ENCODE measurements at regions not wholly inside any gene's neighbourhood (a gene's known extent, or its start where the extent isn't known, plus 50 kb on each side); places are given as distances from the start of the nearest gene placed in this dataset.
"Not testable (repeated sequence)": the region's sequence is repeated elsewhere in the genome, so short reads cannot be mapped to it uniquely, and the experiment has no call there.

DNA sequence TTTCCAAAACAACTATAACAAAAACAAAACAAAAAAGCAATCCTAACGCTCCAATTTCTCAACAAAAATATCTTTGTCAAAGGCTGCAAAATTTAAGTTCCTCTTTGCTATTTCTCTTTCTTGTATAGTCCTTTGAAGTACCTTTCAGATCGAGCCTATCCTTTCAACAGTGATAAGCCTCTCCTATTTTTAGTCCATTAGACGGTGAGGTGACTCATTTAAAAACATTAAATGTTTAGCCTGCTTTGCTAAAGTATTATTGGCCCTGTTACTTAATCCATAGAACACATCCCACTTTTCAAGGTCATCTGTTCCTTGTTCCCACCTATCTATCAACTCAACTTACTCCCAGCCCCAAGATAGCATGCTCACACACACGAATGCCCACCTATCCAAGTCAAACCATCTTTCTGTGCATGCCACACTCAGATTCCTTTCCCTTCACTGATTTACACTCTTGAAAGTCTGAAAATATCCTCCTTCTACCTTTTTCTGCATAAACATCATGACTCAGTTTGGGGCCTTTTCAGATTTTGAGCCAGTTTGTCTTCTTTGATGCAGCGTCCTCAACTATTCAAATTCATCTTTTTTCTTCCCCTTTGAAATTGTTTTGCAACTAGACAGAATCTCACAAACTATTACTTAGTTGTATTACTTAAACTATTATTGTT, 224.9 kb upstream of the TMEM229A start:
- in situ Hi-C loops (cut with MboI; ENCODE audit: low pct_unique_long_range_greater_than_20kb in 2 of 9, low sequenced_read_pairs in 9 of 9, unreplicated experiment in 9 of 9), result no loop called here
- 0 to 100% (median 72%) methylated on average over 1 to 5 of the region's 5 CpGs for WGBS, 10 experiments
- ATAC-seq (replicated peaks in 6 of 8), result no peak
- no peak overlapping the region for H3K27ac ChIP-seq
- peaks cover 0 to 2% of the 10 kb centered on the region in 2 donors for H3K4me1 ChIP-seq (replicated peaks in 1 of 2)
- H3K4me3 ChIP-seq, result no peak overlapping the region

DNA sequence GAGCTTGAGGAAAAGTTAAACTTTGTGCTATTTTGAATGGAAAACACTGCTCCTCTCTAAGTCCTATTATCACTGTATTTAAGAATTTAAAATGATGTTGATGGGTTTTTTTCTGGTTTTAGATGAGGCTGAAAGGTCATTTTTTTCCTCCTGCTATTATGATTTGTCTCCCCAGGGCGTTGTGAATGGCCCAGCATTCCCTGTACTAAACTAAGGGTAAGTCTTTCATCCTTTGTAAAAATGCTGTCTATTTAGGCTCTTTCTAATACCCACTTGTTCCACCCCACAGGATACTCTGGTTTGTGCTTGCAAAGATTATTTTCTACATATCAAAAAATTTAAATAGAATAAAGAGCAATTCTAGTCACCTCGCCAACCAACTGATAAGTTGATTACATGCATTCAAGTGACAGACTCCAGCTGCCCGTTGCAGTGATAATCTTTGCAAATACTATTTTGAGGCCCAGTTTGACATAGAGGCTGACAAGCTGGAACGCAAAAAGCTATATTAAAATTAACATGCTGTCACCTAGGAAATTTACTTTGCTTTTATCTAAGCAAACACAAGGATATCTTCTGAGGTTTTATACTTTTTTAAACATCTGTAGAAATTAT, 222.3 kb upstream of the TMEM229A start:
- in situ Hi-C loops (cut with MboI; ENCODE audit: low pct_unique_long_range_greater_than_20kb in 2 of 9, low sequenced_read_pairs in 9 of 9, unreplicated experiment in 9 of 9), result no loop called here
- Histone ChIP-seq H3K4me1 (replicated peaks in 1 of 2) (no peaks in the 10 kb centered on the region), H3K4me3 (no peak overlapping the region), H3K27ac (no peak overlapping the region)
- 0 to 86% (median 56%) methylated on average over 1 to 4 of the region's 4 CpGs for WGBS, 10 experiments
- no peak for ATAC-seq (replicated peaks in 6 of 8)

DNA sequence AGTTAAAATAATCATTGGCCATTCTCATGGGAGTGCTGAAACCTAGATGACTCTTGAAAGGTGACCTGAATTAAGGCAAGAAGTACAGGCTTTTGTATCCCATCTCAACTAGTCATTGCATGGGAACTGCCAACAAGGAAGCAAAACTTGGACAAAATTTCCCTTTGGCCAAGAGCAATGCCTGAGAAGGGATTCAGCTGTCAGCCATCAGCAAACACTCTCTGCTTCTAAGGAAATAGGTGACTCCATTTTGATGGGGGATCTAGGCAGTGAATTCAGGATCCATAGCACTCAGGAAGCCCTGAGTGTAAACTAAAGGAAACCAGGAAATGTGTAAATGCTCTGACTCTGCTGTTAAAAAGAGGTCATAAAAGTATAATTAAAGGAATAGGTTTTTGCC, 221.5 kb upstream of the TMEM229A start:
- in situ Hi-C loops (cut with MboI; ENCODE audit: low pct_unique_long_range_greater_than_20kb in 2 of 9, low sequenced_read_pairs in 9 of 9, unreplicated experiment in 9 of 9), result no loop called here
- no peak overlapping the region for H3K4me3 ChIP-seq
- ATAC-seq (replicated peaks in 6 of 8), result no peak
- H3K4me1 ChIP-seq (replicated peaks in 1 of 2), result no peaks in the 10 kb centered on the region
- no peak overlapping the region for H3K27ac ChIP-seq

DNA sequence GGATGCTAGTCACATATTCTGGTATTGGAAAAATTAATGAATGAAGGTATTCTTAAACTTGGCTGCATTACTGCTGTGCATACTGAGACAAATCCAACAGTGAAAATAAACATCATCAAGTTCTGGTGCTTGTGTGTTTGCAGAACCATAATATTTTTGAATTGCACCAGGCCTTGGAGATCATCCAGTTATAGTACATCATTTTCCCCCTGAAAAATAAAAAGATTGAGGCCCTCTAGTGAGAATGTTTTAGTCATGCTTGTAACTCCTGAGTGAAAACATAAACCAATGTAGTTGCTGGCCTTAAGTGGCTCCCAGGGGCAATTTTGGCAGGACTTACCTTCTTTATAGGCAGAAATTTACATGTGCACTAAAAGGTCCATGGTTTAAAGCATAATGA, 218.8 kb upstream of the TMEM229A start:
- ATAC-seq (replicated peaks in 6 of 8), result no peak
- in situ Hi-C loops (cut with MboI; ENCODE audit: low pct_unique_long_range_greater_than_20kb in 2 of 9, low sequenced_read_pairs in 9 of 9, unreplicated experiment in 9 of 9), result no loop called here
- Histone ChIP-seq H3K4me1 (replicated peaks in 1 of 2) (no peaks in the 10 kb centered on the region), H3K27ac (no peak overlapping the region), H3K4me3 (no peak overlapping the region)

DNA sequence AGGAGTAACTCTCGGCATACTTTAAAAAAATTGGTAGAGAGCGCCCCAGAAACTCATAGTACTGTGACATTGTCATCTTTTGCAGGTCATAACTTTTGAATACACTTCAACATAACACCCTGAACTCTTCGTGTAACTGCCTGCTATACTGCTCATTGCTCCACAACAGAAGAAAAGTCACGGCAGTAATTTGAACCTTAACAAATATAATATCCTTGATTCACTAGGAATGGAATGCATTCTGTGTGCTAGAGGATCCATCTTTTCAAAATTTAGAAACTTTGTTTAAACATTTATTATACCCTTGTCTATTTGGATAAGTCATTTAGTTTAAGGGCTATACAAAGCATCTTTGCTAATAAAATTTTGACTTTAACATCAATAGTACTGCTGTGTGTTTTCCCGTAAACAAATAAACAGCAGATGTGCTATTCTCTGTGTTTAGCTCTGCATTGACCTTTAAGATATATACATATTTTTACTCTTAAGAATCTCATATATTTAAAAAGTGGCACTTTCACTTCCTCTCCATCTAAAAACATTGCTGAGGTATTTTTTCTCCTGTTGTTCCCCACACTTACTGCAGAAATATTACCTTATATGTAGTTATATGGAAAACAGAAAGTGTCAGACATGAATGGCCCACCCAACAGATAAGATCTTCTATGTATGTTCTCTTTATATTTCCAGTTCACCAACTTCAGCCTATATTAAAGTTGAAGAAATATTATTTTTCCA, 217.6 kb upstream of the TMEM229A start:
- Histone ChIP-seq H3K4me1 (replicated peaks in 1 of 2) (no peaks in the 10 kb centered on the region), H3K27ac (no peak overlapping the region), H3K4me3 (no peak overlapping the region)
- in situ Hi-C loops (cut with MboI; ENCODE audit: low pct_unique_long_range_greater_than_20kb in 2 of 9, low sequenced_read_pairs in 9 of 9, unreplicated experiment in 9 of 9), result no loop called here
- WGBS, 10 experiments, result 19 to 100% (median 85%) methylated on average over 1 to 5 of the region's 5 CpGs; no CpG with 5 or more reads in 2 of the 10 experiments
- ATAC-seq (replicated peaks in 6 of 8), result no peak

DNA sequence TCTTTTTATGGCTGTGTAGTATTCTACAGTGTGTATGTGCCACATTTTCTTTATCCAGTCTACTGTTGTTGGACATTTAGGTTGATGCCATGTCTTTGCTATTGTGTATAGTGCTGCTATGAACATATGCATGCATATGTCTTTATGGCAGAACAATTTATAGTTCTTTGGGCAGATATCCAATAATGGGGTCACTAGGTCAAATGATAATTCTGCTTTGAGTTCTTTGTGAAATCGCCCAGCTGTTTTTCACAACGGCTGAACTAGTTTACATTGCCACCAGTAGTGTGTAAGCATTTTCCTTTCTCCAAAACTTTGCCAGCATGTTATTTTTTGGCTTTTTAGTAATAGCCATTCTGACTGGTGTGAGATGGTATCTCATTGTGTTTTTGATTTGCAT, 214.8 kb upstream of the TMEM229A start:
- in situ Hi-C loops (cut with MboI; ENCODE audit: low pct_unique_long_range_greater_than_20kb in 2 of 9, low sequenced_read_pairs in 9 of 9, unreplicated experiment in 9 of 9), result no loop called here
- ATAC-seq (replicated peaks in 6 of 8), result no peak

DNA sequence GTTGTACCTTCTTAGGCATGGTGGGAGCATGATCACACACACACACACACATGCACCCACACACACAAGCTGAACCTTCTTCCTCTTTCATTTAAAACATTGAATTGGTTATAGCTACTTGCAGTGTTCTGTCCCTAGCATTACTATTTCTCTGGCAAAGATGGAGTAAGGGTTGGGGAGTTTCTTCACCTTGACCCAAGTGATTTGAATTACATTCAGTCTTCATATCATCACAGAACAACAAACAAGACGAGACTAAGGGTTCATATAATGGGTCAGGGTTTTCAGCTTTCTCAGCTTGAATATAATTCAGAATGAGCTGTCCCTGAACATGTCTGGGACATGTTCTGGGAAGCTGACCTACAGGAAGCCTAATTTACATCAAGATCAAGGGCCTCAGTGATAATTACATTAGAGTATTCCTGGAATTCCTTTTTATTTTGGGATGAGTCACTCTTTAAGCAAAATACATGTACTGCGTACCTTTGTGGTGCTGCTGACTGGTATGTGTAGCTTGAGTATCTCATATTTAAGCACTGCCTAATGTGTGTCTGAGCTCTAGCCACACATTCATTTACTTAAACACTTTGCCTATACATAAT, 213.5 kb upstream of the TMEM229A start:
- no peak overlapping the region for H3K27ac ChIP-seq

More for the DNA sequence above, 214.8 kb upstream of the TMEM229A start:
- Histone ChIP-seq H3K27ac (no peak overlapping the region), H3K4me1 (replicated peaks in 1 of 2) (no peaks in the 10 kb centered on the region), H3K4me3 (no peak overlapping the region)
- WGBS, 10 experiments, result 0 to 88% (median 40%) methylated on average over 1 to 2 of the region's 2 CpGs; no CpG with 5 or more reads in 4 of the 10 experiments

DNA sequence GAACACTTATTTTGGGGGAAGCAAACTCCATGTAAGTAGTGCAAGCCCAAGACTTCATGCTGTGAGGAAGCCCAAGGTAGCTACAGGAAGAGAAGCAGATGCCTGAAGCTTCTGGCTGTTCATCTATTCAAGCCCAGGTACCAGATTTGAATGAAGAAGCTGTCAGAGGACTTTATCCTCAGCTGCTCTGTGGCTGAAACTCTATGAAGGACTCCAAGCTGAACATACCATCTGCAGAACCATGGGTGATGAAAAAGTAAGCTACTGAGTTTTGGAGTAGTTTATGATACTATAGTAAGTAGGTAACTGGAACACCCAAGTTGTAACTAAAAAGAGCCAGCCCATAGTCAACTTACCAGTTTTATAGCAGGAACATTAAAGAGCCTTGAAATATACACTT, 211.6 kb upstream of the TMEM229A start:
- in situ Hi-C loops (cut with MboI; ENCODE audit: low pct_unique_long_range_greater_than_20kb in 2 of 9, low sequenced_read_pairs in 9 of 9, unreplicated experiment in 9 of 9); H3K4me3 ChIP-seq; H3K27ac ChIP-seq; ATAC-seq (replicated peaks in 6 of 8); H3K4me1 ChIP-seq (replicated peaks in 1 of 2): not testable (repeated sequence)

More for the DNA sequence above, 213.5 kb upstream of the TMEM229A start:
- no peak overlapping the region for H3K4me3 ChIP-seq
- WGBS, 10 experiments, result 0 to 100% (median 60%) methylated on average over 1 to 2 of the region's 2 CpGs; no CpG with 5 or more reads in 3 of the 10 experiments
- ATAC-seq (replicated peaks in 6 of 8), result peak in 4 of 8 experiments; percentile 16 to 92 (median 57)
- no peaks in the 10 kb centered on the region for H3K4me1 ChIP-seq (replicated peaks in 1 of 2)
- in situ Hi-C loops (cut with MboI; ENCODE audit: low pct_unique_long_range_greater_than_20kb in 2 of 9, low sequenced_read_pairs in 9 of 9, unreplicated experiment in 9 of 9), result no loop called here

DNA sequence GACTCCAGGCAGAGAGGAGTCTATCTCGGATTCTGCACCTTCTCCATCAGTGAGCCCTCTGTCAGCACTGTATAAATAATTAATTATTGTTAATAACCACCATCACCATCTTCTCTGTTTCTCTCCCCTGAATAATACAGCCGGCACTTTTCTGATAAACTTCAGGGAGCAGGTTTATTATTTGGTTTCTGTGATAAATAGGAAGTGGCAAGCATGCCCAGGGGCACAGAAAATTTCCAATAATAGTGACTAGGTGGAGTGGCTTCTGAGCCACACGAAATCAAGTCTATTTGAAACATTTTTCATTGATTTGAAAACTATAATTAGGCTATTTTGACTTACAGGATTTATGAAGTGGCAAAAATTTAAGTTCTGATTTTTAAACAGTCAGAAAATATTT, 186.8 kb upstream of the TMEM229A start:
- ATAC-seq (replicated peaks in 6 of 8), result no peak
- H3K27ac ChIP-seq, result no peak overlapping the region
- no peaks in the 10 kb centered on the region for H3K4me1 ChIP-seq (replicated peaks in 1 of 2)
- 0 to 79% (median 61%) methylated on average over 1 to 3 of the region's 3 CpGs for WGBS, 10 experiments
- in situ Hi-C loops (cut with MboI; ENCODE audit: low pct_unique_long_range_greater_than_20kb in 2 of 9, low sequenced_read_pairs in 9 of 9, unreplicated experiment in 9 of 9), result no loop called here
- H3K4me3 ChIP-seq, result no peak overlapping the region

DNA sequence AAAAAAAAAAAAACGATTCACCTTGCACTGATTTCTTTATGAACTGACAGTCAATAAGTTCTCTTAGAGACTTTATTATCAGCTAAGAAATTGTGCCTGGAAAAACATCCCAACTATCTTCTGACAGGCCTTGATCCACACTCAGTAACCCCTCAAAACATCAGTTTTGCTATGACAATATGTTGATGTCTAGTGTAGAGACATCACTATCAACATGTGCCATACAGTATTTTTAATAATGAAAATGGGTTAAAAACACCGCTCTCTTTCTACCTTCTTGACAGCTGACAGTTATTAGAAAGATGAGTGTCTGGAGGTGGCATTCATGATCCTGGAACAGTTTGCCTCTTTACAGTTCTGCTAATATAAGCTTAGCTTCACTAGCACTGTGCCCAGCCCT, 175.8 kb upstream of the TMEM229A start:
- WGBS, 10 experiments, result 7 to 71% (median 33%) methylated on average over 1 to 2 of the region's 2 CpGs; no CpG with 5 or more reads in 3 of the 10 experiments
- ATAC-seq (replicated peaks in 6 of 8), result no peak
- Histone ChIP-seq H3K27ac (no peak overlapping the region), H3K4me3 (no peak overlapping the region), H3K4me1 (replicated peaks in 1 of 2) (no peaks in the 10 kb centered on the region)
- in situ Hi-C loops (cut with MboI; ENCODE audit: low pct_unique_long_range_greater_than_20kb in 2 of 9, low sequenced_read_pairs in 9 of 9, unreplicated experiment in 9 of 9), result no loop called here

DNA sequence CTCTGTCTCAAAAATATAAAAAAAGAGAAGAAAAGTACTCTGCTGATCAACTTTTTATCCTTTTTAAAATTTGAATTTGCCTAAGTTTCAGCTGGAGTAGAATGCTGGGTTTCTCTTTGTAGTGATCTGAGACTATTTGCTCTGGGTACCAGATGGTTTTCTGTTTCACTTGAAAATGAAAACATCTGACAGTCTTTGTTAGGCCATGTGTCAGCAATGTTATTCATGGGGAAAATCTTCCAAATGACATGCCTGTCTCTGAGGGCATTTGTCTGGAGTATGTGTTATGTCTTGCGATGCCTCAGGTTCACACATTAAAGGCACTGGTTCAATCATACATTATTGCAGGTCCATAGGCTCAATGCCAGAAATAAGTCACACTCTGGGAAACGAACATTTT, 175.3 kb upstream of the TMEM229A start:
- Histone ChIP-seq H3K4me1 (replicated peaks in 1 of 2) (no peaks in the 10 kb centered on the region), H3K4me3 (no peak overlapping the region), H3K27ac (no peak overlapping the region)
- no peak for ATAC-seq (replicated peaks in 6 of 8)
- 0 to 100% (median 57%) methylated on average over 1 to 2 of the region's 2 CpGs; no CpG with 5 or more reads in 2 of the 10 experiments for WGBS, 10 experiments
- in situ Hi-C loops (cut with MboI; ENCODE audit: low pct_unique_long_range_greater_than_20kb in 2 of 9, low sequenced_read_pairs in 9 of 9, unreplicated experiment in 9 of 9), result no loop called here

DNA sequence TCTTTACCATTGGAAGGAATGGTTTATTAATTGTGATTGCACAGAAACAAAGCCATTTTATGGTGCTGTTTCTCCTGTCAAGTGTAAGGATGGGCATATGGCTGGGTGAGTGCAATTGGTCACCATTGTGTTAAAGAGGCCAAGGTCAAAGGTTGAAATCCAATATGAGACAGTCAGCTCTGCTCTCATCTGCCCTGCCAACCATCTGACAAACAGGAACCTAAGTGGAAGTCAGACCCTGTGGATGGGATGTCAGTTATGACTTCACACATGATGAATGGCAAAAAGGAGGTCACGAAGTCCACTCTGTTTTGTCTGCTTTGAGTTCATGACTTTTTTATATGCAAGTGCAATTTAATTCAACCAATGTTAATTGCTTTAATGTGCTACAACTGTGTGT, 172.7 kb upstream of the TMEM229A start:
- in situ Hi-C loops (cut with MboI; ENCODE audit: low pct_unique_long_range_greater_than_20kb in 2 of 9, low sequenced_read_pairs in 9 of 9, unreplicated experiment in 9 of 9), result no loop called here
- 0 to 100% (median 43%) methylated on average over 1 of the region's 1 CpG; no CpG with 5 or more reads in 2 of the 10 experiments for WGBS, 10 experiments
- no peak for ATAC-seq (replicated peaks in 6 of 8)

DNA sequence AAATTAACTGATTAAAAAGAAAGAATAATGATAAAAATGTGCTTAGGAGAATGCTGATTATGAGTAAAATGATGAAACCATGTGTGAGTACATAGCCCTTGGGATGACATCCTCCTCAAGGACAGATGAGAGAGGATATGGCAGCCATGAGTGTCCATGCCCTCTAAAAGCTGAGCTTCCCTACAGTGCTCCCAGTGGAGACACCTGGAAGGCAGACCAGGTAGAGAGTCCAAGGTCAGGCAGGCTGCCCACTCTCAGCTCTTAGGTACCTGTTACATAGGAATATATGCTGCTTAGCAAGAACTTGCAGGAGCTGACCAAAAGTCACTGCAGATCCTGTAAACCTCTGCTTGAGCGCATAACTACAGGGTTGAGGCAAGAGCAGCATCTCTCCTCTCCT, 169.7 kb upstream of the TMEM229A start:
- in situ Hi-C loops (cut with MboI; ENCODE audit: low pct_unique_long_range_greater_than_20kb in 2 of 9, low sequenced_read_pairs in 9 of 9, unreplicated experiment in 9 of 9), result no loop called here
- Histone ChIP-seq H3K4me1 (replicated peaks in 1 of 2) (no peaks in the 10 kb centered on the region), H3K27ac (no peak overlapping the region), H3K4me3 (no peak overlapping the region)
- 17 to 100% (median 100%) methylated on average over 1 of the region's 1 CpG; no CpG with 5 or more reads in 5 of the 10 experiments for WGBS, 10 experiments
- ATAC-seq (replicated peaks in 6 of 8), result no peak

More for the DNA sequence above, 172.7 kb upstream of the TMEM229A start:
- Histone ChIP-seq H3K4me3 (no peak overlapping the region), H3K4me1 (replicated peaks in 1 of 2) (no peaks in the 10 kb centered on the region), H3K27ac (no peak overlapping the region)
